SH-SY5Y (cell line): ENCODE measurements at regions not wholly inside any gene's neighbourhood (a gene's known extent, or its start where the extent isn't known, plus 50 kb on each side); places are given as distances from the start of the nearest gene placed in this dataset.

ENCODE experiments used
- GATA2 ChIP-seq: IDR thresholded peaks from 2 replicates; pipeline ENCODE4 v1.6.1; 2011; ENCODE audit warnings: mild to moderate bottlenecking, low read depth, low read length
- GATA3 ChIP-seq: IDR thresholded peaks from 2 replicates; pipeline ENCODE4 v1.6.1; 2011; ENCODE audit warnings: low read depth, mild to moderate bottlenecking, low read length, moderate library complexity

GRCh38 chr10:33758299-33758698 lies 423.8 kb upstream of the NRP1 start:
- TF ChIP-seq GATA3 (no peak), GATA2 (no peak)
